ENCODE measurements at regions not wholly inside any gene's neighbourhood (a gene's known extent, or its start where the extent isn't known, plus 50 kb on each side); places are given as distances from the start of the nearest gene placed in this dataset.

GRCh38 chr2:21452678-21453077 is 328.9 kb downstream of the TDRD15 start:
- TF ChIP-seq REST (tag by site-specific recombination; IDR thresholded peaks at IDR 0.05): no peak
- no peak for TF ChIP-seq CTCF (tag by site-specific recombination; IDR thresholded peaks at IDR 0.05)
- no peak for TF ChIP-seq ZNF398 (tag by site-specific recombination; IDR thresholded peaks at IDR 0.05)
- TF ChIP-seq ZNF302 (tag by site-specific recombination; IDR thresholded peaks at IDR 0.05; ENCODE audit: low read depth): no peak
- TF ChIP-seq ZNF133 (tag by site-specific recombination; IDR thresholded peaks at IDR 0.05): no peak
- no peak for TF ChIP-seq ZBTB7A (tag by site-specific recombination; IDR thresholded peaks at IDR 0.05; ENCODE audit: low read depth)
- TF ChIP-seq ZNF792 (tag by site-specific recombination; IDR thresholded peaks at IDR 0.05): no peak

All from HEK293 (cell line).